Brain microvascular endothelial cell (primary cell): ENCODE measurements at regions not wholly inside any gene's neighbourhood (a gene's known extent, or its start where the extent isn't known, plus 50 kb on each side); places are given as distances from the start of the nearest gene placed in this dataset.

ENCODE experiments used
- DNase-seq: peaks from one replicate; pipeline ENCODE4 v3.0.0-alpha.2; 2020
- H3K27ac ChIP-seq: fragments of 250-450 bp; sonication (Bioruptor Pico); 2 replicates; pipeline ENCODE4 v1.5.1; 2020; ENCODE audit warnings: mild to moderate bottlenecking, moderate library complexity
- H3K27me3 ChIP-seq: fragments of 250-450 bp; sonication (Bioruptor Pico); replicated peaks from 2 replicates; pipeline ENCODE4 v1.5.1; 2020; ENCODE audit warnings: mild to moderate bottlenecking
- H3K36me3 ChIP-seq: fragments of 250-450 bp; sonication (Bioruptor Pico); replicated peaks from 2 replicates; pipeline ENCODE4 v1.5.1; 2020; ENCODE audit warnings: mild to moderate bottlenecking
- H3K4me3 ChIP-seq: 2 replicates; pipeline ENCODE4 v1.5.1; 2011; ENCODE audit warnings: low read depth, mild to moderate bottlenecking, control low read depth, low read length, moderate library complexity
- CTCF ChIP-seq: IDR thresholded peaks from 2 replicates; pipeline ENCODE4 v1.5.1; 2011; ENCODE audit warnings: low read depth, mild to moderate bottlenecking, moderate library complexity, low read length, control low read depth, inconsistent platforms; ENCODE audit errors: missing control alignments
- in situ Hi-C: cut with HindIII; loops from 2 replicates; pipeline ENCODE4 v1.10.0; 2017; ENCODE audit warnings: low sequenced_read_pairs, low pct_ligation_motif_present

DNA sequence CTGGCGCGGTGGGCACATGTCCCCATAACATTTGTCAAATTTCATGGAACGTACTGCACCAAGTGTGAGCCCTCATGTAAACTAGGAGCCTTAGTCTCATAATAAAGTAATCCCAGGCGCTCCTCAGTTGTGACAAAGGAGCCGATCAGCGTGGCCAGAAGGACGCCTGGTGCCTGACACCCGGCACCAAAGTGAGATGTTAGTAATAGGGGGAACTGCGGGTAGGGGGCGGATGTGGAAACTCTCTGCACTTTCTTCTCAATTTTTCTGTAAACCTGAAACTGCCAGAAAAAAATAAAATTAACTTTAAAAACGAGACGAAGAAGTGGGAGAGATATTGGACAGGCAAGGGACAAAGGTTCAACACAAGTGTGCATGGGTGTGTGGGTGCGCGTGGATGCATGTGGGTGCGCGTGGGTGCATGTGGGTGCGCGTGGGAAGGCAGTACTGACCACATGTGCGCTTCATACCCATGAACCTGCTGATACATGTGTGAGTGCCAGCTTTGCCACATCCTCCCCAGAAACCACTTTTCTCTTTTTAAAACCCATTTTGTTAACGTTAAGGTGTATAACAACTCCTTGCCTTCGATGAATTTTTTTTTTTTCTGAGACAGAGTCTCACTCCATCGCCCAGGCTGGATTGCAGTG lies 55.4 kb upstream of the LINC01488 start:
- Histone ChIP-seq H3K27ac (no peak overlapping the region), H3K27me3 (no peaks in the 10 kb centered on the region), H3K4me3 (no peak overlapping the region), H3K36me3 (no peaks in the 10 kb centered on the region)
- TF ChIP-seq CTCF = no peak
- DNase-seq = no peak
- in situ Hi-C loops = no loop called here

GRCh38 chr11:69427337-69427736 lies 54.1 kb upstream of the LINC01488 start:
- no peak for TF ChIP-seq CTCF
- H3K36me3 ChIP-seq = no peaks in the 10 kb centered on the region
- no peak overlapping the region for H3K27ac ChIP-seq
- H3K27me3 ChIP-seq = no peaks in the 10 kb centered on the region
- no peak overlapping the region for H3K4me3 ChIP-seq
- no peak for DNase-seq
- in situ Hi-C loops = no loop called here

- no peak for TF ChIP-seq CTCF
- Histone ChIP-seq H3K4me3 (no peak overlapping the region), H3K27ac (no peak overlapping the region), H3K27me3 (no peaks in the 10 kb centered on the region), H3K36me3 (no peaks in the 10 kb centered on the region)
- in situ Hi-C loops = no loop called here
- no peak for DNase-seq
Observed at GRCh38 chr11:69427906-69428880, 53.3 kb upstream of the LINC01488 start.

DNA sequence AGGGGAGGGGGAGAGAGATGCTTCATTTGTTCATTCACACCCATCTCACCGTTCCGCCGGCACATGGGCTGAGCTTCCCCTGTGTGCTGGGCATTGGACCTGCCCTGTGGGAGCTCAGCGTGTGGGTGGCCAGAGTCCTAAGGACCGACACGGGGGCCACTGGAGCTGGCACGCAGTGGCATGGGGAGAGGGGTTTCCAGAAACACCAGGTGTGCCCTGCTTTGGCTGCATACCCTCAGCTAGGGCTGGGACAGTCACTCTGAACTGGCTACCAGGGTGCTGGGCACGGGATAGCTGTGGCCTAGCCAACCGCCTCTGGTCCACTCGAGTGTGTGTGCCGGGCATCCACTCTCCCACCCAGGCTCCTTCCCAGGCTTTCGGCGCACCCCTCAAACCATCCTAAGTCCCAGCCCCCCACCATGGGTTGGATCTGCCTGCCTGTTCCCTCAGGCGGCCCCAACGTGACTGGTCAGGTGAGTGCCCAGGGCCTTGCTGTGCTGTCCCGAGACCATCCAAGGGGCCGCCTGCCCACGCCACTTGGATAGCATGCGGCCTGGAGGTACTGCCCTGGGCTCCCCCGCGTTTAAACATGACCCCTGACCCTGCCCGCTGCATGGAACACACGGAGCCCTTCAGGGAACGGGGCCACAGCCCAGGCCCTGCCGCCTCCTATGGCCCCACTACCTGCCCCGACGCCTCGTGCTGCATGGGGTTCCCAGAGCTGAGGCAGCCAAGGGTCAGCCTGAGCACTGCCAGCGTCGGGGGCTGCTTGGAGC lies 51.6 kb upstream of the LINC01488 start:
- DNase-seq = no peak
- Histone ChIP-seq H3K27me3 (no peaks in the 10 kb centered on the region), H3K4me3 (no peak overlapping the region), H3K27ac (no peak overlapping the region), H3K36me3 (no peaks in the 10 kb centered on the region)
- no peak for TF ChIP-seq CTCF
- in situ Hi-C loops = no loop called here

- Histone ChIP-seq H3K4me3 (no peak overlapping the region), H3K27me3 (no peaks in the 10 kb centered on the region), H3K27ac (no peak overlapping the region), H3K36me3 (no peaks in the 10 kb centered on the region)
- no peak for TF ChIP-seq CTCF
- in situ Hi-C loops = no loop called here
- no peak for DNase-seq
Observed at GRCh38 chr11:69430566-69430965, 50.9 kb upstream of the LINC01488 start.
